ENCODE measurements at regions not wholly inside any gene's neighbourhood (a gene's known extent, or its start where the extent isn't known, plus 50 kb on each side); places are given as distances from the start of the nearest gene placed in this dataset.

GRCh38 chr11:23455321-23455891 is 595.1 kb upstream of the CCDC179 start:
- TF ChIP-seq CTCF (IDR thresholded peaks at IDR 0.05) (no peak), POLR2A (IDR thresholded peaks at IDR 0.05) (no peak)
